ENCODE measurements at regions not wholly inside any gene's neighbourhood (a gene's known extent, or its start where the extent isn't known, plus 50 kb on each side); places are given as distances from the start of the nearest gene placed in this dataset.

GRCh38 chr3:115330430-115330829, 183.3 kb upstream of the ZBTB20 start:
- DNase-seq (ENCODE audit: low read depth in 1 of 2, low spot score in 1 of 2) (peak in 1 of 2 experiments; percentile 5), ATAC-seq (peak in 1 of 2 experiments; percentile 56; a peak in 2 of 6 replicates), FAIRE-seq (no peak)
- Histone ChIP-seq H3K4me2 (no peak overlapping the region), H3K9me3 (no peaks in the 10 kb centered on the region), H3K27ac (no peak overlapping the region), H3K4me1 (no peaks in the 10 kb centered on the region), H3K4me3 (no peak overlapping the region)
- TF ChIP-seq, protein P1, sequence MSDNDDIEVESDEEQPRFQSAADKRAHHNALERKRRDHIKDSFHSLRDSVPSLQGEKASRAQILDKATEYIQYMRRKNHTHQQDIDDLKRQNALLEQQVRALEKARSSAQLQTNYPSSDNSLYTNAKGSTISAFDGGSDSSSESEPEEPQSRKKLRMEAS (IDR thresholded peaks at IDR 0.05): no peak
- TF ChIP-seq EP300 (IDR thresholded peaks at IDR 0.05) (no peak), MYC (IDR thresholded peaks at IDR 0.05; ENCODE audit: borderline replicate concordance, low read length) (no peak), FOSL2 (IDR thresholded peaks at IDR 0.05) (no peak), FOSL2 (CRISPR knock-in tag; IDR thresholded peaks at IDR 0.05) (no peak), PHF8 (IDR thresholded peaks at IDR 0.05; ENCODE audit: borderline replicate concordance, low read depth) (no peak), HOXB5 (CRISPR knock-in tag; IDR thresholded peaks at IDR 0.05) (no peak), BHLHE40 (IDR thresholded peaks at IDR 0.05; ENCODE audit: low read depth, low read length) (no peak), RNF2 (IDR thresholded peaks at IDR 0.05; ENCODE audit: borderline replicate concordance, low read depth) (no peak), ZFP36 (IDR thresholded peaks at IDR 0.05; ENCODE audit: borderline replicate concordance, partially characterized antibody) (no peak), ATOH8 (CRISPR knock-in tag; IDR thresholded peaks at IDR 0.05; ENCODE audit: low read depth) (no peak)
- TF ChIP-seq, protein P2, sequence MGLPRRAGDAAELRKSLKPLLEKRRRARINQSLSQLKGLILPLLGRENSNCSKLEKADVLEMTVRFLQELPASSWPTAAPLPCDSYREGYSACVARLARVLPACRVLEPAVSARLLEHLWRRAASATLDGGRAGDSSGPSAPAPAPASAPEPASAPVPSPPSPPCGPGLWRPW (IDR thresholded peaks at IDR 0.05): no peak
- POLR2A ChIA-PET: no interaction called here
- CTCF ChIA-PET: no interaction called here

GRCh38 chr3:115332998-115333397, 185.9 kb upstream of the ZBTB20 start:
- H3K9me3 ChIP-seq: no peaks in the 10 kb centered on the region
- WGBS (ENCODE audit: missing lambda C conversion rate): 10% methylated on average over 2 of the region's 2 CpGs
- no peak overlapping the region for H3K27ac ChIP-seq
- H3K4me1 ChIP-seq: no peaks in the 10 kb centered on the region
- H3K4me2 ChIP-seq: no peak overlapping the region
- no peak overlapping the region for H3K4me3 ChIP-seq
- ChIA-PET CTCF (no interaction called here), POLR2A (no interaction called here)
- FAIRE-seq (no peak), DNase-seq (ENCODE audit: low read depth in 1 of 2, low spot score in 1 of 2) (peak in 1 of 2 experiments; percentile 15), ATAC-seq (no peak)
- TF ChIP-seq RFX5 (IDR thresholded peaks at IDR 0.05) (no peak), ZFP36 (IDR thresholded peaks at IDR 0.05; ENCODE audit: borderline replicate concordance, partially characterized antibody) (no peak), HOXA7 (CRISPR knock-in tag; IDR thresholded peaks at IDR 0.05) (no peak), HDAC2 (IDR thresholded peaks at IDR 0.05) (no peak), GATA3 (IDR thresholded peaks at IDR 0.05; ENCODE audit: borderline replicate concordance) (no peak), NR3C1 (IDR thresholded peaks at IDR 0.05) (no peak), RNF2 (IDR thresholded peaks at IDR 0.05; ENCODE audit: borderline replicate concordance, low read depth) (no peak), BCL3 (IDR thresholded peaks at IDR 0.05) (no peak), FOXS1 (CRISPR knock-in tag; IDR thresholded peaks at IDR 0.05) (no peak), ZNF302 (CRISPR knock-in tag; IDR thresholded peaks at IDR 0.05) (no peak), KDM1A (IDR thresholded peaks at IDR 0.05; ENCODE audit: low read depth) (no peak), MAFK (IDR thresholded peaks at IDR 0.05; ENCODE audit: partially characterized antibody) (no peak), POLR2AphosphoS2 (conservative IDR thresholded peaks at IDR 0.05; ENCODE audit: low read length) (no peak), FOSL2 (IDR thresholded peaks at IDR 0.05) (no peak), FOSL2 (CRISPR knock-in tag; IDR thresholded peaks at IDR 0.05) (no peak), RAD21 (conservative IDR thresholded peaks at IDR 0.05 in 1 of 2, IDR thresholded peaks at IDR 0.05 in 1 of 2) (no peak), JUN (IDR thresholded peaks at IDR 0.05) (no peak), TP53 (CRISPR knock-in tag; IDR thresholded peaks at IDR 0.05) (no peak), ZSCAN20 (CRISPR knock-in tag; IDR thresholded peaks at IDR 0.05) (no peak)
- TF ChIP-seq, protein P3, sequence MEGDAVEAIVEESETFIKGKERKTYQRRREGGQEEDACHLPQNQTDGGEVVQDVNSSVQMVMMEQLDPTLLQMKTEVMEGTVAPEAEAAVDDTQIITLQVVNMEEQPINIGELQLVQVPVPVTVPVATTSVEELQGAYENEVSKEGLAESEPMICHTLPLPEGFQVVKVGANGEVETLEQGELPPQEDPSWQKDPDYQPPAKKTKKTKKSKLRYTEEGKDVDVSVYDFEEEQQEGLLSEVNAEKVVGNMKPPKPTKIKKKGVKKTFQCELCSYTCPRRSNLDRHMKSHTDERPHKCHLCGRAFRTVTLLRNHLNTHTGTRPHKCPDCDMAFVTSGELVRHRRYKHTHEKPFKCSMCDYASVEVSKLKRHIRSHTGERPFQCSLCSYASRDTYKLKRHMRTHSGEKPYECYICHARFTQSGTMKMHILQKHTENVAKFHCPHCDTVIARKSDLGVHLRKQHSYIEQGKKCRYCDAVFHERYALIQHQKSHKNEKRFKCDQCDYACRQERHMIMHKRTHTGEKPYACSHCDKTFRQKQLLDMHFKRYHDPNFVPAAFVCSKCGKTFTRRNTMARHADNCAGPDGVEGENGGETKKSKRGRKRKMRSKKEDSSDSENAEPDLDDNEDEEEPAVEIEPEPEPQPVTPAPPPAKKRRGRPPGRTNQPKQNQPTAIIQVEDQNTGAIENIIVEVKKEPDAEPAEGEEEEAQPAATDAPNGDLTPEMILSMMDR (IDR thresholded peaks at IDR 0.05): no peak
- TF ChIP-seq, protein P4, sequence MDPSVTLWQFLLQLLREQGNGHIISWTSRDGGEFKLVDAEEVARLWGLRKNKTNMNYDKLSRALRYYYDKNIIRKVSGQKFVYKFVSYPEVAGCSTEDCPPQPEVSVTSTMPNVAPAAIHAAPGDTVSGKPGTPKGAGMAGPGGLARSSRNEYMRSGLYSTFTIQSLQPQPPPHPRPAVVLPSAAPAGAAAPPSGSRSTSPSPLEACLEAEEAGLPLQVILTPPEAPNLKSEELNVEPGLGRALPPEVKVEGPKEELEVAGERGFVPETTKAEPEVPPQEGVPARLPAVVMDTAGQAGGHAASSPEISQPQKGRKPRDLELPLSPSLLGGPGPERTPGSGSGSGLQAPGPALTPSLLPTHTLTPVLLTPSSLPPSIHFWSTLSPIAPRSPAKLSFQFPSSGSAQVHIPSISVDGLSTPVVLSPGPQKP (IDR thresholded peaks at IDR 0.05; ENCODE audit: low read depth, low read length): no peak

All from A549 (cell line).